Astrocyte of the spinal cord (primary cell): ENCODE measurements at regions not wholly inside any gene's neighbourhood (a gene's known extent, or its start where the extent isn't known, plus 50 kb on each side); places are given as distances from the start of the nearest gene placed in this dataset.

Source experiments
- DNase-seq: peaks from one replicate; pipeline ENCODE4 v3.0.0; 2011; ENCODE audit warnings: low read depth, low spot score
- H3K4me3 ChIP-seq: 2 replicates; pipeline ENCODE4 v1.5.1; 2011; ENCODE audit warnings: low read depth, mild to moderate bottlenecking, low read length, moderate library complexity
- in situ Hi-C: cut with HindIII; loops from 2 replicates; pipeline ENCODE4 v1.10.0; 2017; ENCODE audit warnings: low sequenced_read_pairs
- TF ChIP-seq, protein P1 (sequence below): IDR thresholded peaks from 2 replicates; pipeline ENCODE4 v1.5.1; 2012; ENCODE audit warnings: low read depth, mild to moderate bottlenecking, low read length, inconsistent platforms

- TF ChIP-seq, protein P1, sequence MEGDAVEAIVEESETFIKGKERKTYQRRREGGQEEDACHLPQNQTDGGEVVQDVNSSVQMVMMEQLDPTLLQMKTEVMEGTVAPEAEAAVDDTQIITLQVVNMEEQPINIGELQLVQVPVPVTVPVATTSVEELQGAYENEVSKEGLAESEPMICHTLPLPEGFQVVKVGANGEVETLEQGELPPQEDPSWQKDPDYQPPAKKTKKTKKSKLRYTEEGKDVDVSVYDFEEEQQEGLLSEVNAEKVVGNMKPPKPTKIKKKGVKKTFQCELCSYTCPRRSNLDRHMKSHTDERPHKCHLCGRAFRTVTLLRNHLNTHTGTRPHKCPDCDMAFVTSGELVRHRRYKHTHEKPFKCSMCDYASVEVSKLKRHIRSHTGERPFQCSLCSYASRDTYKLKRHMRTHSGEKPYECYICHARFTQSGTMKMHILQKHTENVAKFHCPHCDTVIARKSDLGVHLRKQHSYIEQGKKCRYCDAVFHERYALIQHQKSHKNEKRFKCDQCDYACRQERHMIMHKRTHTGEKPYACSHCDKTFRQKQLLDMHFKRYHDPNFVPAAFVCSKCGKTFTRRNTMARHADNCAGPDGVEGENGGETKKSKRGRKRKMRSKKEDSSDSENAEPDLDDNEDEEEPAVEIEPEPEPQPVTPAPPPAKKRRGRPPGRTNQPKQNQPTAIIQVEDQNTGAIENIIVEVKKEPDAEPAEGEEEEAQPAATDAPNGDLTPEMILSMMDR, result peak; percentile 23
- no peak for DNase-seq
- in situ Hi-C loops, result no loop called here
- H3K4me3 ChIP-seq, result no peak overlapping the region
Measured at GRCh38 chr4:15144249-15144966, 142.1 kb downstream of the CPEB2 start.

- in situ Hi-C loops, result no loop called here
- TF ChIP-seq, protein P1, result no peak
- DNase-seq, result no peak
- H3K4me3 ChIP-seq, result no peak overlapping the region
Measured at GRCh38 chr4:15144967-15145295, 142.7 kb downstream of the CPEB2 start.

DNA sequence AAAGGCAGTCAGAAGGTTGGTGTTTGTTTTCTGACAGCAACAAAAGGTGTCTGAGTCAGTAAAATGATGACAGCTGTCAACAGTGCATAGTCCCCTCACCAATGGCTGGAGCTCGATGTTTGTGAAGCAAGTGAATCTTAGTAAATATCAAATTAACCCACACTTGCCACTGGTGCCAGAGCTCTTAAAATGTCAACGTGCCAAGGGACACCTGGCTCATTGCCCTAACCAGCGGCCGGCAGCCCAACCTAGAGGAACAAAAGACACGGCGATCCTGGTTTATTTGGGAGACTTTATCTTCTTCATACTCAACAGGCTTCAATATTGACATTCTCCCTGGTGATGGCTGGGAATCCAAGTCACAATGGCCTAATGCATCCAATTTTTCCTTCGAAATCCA, 143.4 kb downstream of the CPEB2 start:
- in situ Hi-C loops, result no loop called here
- TF ChIP-seq, protein P1, result no peak
- no peak for DNase-seq
- H3K4me3 ChIP-seq, result no peak overlapping the region

- no peak overlapping the region for H3K4me3 ChIP-seq
- TF ChIP-seq, protein P1, result no peak
- DNase-seq, result no peak
- in situ Hi-C loops, result no loop called here
Measured at GRCh38 chr4:15147714-15148113, 145.4 kb downstream of the CPEB2 start.

GRCh38 chr4:15148199-15148598, 145.9 kb downstream of the CPEB2 start:
- no peak for DNase-seq
- TF ChIP-seq, protein P1, result no peak
- no peak overlapping the region for H3K4me3 ChIP-seq
- in situ Hi-C loops, result no loop called here

GRCh38 chr4:15148691-15149090, 146.4 kb downstream of the CPEB2 start:
- TF ChIP-seq, protein P1, result no peak
- no peak overlapping the region for H3K4me3 ChIP-seq
- in situ Hi-C loops, result no loop called here
- DNase-seq, result no peak
